ENCODE measurements at regions not wholly inside any gene's neighbourhood (a gene's known extent, or its start where the extent isn't known, plus 50 kb on each side); places are given as distances from the start of the nearest gene placed in this dataset.

DNA sequence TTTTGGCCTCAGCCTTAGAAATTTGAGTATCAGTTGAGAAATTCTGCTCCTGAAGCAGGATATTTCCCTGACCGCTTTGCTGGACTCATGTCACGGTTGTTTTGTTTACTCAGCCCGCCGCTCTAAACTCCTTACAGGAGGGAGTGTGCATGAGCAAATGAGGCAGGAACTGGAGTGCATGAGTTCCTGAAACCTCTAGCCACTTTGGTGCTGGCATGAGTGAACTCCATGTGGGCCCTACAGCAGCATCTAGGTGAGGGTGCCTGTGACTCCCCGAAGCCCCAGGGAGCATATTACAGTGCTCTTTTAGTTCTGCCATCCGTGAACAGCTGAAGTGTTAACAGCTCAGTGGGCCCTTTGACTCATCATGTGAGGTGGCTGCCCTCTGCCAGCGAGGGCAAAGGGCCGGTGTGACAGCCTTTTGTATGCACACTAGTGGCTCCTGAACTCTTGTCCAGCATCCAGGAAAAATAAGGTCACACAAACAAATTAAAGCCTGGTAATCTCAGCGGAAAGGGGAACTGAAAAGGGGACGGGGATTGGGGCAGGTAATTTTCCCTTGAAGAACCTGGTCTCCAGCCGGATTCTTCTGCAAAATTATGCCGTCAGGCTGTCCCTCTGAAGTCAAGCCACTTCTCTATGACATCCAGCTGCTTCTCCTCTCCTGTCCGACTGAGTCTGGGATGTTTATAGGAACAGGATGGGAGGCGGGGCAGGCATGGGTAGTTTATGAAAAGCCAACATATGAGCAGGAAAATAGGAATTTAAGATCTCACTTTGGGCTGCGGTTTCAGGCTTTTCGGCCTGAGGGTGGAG, 1668.7 kb downstream of the SUCLG1 start:
- TF ChIP-seq POLR2A (IDR thresholded peaks at IDR 0.05; ENCODE audit: low read length) = no peak
- no peak for TF ChIP-seq GATA1 (IDR thresholded peaks at IDR 0.05; ENCODE audit: low read depth, low read length)
